T-helper 2 cell treated with Interferon-gamma antibody and Interleukin-4, amounts not matched to agents 100 ng/mL and 5 ng/mL, for 36 hours (primary cell): ENCODE measurements at regions not wholly inside any gene's neighbourhood (a gene's known extent, or its start where the extent isn't known, plus 50 kb on each side); places are given as distances from the start of the nearest gene placed in this dataset.
"Not testable (repeated sequence)": the region's sequence is repeated elsewhere in the genome, so short reads cannot be mapped to it uniquely, and the experiment has no call there.

Experiments
- intact Hi-C: fragments of 100-400 bp; cut with micrococcal nuclease; formaldehyde crosslinking; loops from one replicate; pipeline ENCODE4 v1.15.1; 2023

GRCh38 chr14:71556730-71557129 lies 375.5 kb upstream of the RGS6 start:
- intact Hi-C loops = loop anchor here (10.0 kb wide), 1 partner anchor 82 kb away; no protein-coding TSS in a partner anchor

DNA sequence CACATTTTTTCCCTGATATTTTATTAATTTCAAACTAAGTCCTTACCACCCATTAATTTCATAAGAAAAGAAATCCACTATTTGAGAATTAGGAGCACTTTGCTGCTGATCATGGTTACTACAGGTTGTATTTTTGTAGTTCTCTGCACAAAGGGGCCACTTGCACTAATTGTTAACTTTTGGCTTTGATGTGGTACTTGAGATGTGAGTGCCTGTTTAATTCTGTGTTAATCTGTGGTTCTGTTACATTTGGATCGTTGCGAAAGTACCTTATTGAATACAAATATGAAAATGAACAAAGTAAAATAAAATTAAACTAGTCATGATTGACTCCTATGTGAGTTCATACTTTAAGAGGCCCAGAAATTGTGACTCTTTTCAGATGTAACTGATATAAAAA lies 374.9 kb upstream of the RGS6 start:
- intact Hi-C loops = loop anchor here (10.0 kb wide), 1 partner anchor 83 kb away; no protein-coding TSS in a partner anchor

DNA sequence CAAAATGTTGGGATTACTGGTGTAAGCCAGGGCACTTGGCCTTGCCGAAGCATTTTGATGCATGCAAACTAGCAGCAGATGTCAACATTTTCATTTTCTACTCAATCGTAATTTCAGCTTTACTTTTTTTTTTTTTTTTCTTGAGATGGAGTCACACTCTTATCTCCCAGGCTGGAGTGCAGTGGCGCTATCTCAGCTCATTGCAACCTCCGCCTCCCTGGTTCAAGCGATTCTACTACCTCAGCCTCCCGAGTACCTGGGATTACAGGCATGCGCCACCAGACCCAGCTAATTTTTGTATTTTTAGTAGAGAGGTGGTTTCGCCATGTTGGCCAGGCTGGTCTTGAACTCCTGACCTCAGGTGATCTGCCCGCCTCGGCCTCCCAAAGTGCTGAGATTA lies 373.3 kb upstream of the RGS6 start:
- intact Hi-C loops = loop anchor here (2.0 to 10.0 kb wide), 2 partner anchors 84 to 192 kb away; no protein-coding TSS in a partner anchor

- intact Hi-C loops = no loop called here
Measured at GRCh38 chr14:71560751-71561150, 371.5 kb upstream of the RGS6 start.

DNA sequence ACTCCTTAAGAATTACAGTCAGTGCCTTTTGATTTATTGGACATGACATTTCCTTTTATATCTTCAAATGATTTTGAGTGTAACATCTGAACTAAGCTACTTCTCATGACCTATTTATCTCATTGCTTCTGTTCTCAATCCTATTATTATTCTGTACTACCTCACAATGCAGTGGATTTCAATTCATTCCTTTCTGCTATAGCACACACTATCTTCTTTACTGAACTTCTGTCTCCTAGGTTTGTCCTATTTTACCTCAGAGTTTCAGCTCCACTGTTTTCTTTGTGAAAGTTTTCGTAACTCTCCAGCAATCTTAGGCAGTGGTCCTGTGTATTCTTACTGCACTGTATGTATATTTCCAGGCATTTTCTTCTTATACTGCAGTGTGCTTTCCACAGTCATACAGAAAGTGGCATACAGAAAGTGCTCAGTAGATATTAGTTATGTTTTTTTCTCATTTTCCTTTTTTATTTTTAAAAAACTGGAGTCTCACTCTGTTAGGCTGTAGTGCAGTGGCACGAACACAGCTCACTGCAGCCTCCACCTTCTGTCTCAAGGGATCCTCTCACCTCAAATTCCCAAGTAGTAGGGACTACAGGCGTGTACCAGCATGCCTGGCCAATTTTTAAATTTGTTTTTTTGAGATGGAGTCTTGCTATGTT lies 368.6 kb upstream of the RGS6 start:
- intact Hi-C loops = no loop called here

GRCh38 chr14:71566276-71566675 lies 366.0 kb upstream of the RGS6 start:
- intact Hi-C loops = no loop called here

GRCh38 chr14:71567499-71568133 lies 364.6 kb upstream of the RGS6 start:
- intact Hi-C loops = not testable (repeated sequence)

GRCh38 chr14:71574976-71575375 lies 357.3 kb upstream of the RGS6 start:
- intact Hi-C loops = no loop called here

DNA sequence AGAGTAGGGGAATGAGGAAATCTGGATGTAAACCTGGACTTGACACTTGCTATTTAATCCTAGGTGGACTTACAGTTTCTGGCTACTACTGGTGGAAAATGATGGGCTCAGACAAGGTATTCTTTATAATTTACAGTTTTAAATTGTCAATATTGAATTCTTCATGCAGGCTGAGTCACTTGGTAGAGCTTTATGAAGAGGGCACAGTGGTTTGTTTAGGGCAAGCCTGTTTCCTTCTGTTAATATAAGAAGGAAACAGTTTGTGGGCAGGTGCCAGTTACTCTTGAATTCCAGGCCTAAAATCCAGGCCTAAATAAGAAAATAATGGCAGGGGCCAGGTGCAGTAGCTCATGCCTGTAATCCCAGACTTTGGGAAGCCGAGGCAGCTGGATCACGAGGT lies 355.8 kb upstream of the RGS6 start:
- intact Hi-C loops = no loop called here

GRCh38 chr14:71579331-71579730 lies 352.9 kb upstream of the RGS6 start:
- intact Hi-C loops = no loop called here

DNA sequence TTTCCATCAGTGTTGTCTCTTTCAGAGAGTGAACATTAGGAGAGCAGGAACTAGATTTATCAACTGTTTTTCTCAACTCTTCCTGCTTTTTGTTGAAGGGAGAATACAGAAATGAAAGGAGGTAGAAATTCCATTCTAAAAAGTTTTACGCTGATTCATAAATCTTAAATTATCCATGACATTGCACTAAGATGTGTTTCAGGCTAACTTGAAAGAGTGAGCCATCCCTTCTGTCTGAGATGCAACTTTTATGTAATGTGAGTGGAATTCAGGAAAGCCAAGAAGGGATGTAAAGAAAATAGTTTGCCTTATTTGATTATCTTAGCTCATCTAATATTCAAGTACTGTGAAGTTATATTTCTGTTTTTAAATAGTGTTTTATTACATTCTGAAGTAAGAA lies 349.5 kb upstream of the RGS6 start:
- intact Hi-C loops = no loop called here

DNA sequence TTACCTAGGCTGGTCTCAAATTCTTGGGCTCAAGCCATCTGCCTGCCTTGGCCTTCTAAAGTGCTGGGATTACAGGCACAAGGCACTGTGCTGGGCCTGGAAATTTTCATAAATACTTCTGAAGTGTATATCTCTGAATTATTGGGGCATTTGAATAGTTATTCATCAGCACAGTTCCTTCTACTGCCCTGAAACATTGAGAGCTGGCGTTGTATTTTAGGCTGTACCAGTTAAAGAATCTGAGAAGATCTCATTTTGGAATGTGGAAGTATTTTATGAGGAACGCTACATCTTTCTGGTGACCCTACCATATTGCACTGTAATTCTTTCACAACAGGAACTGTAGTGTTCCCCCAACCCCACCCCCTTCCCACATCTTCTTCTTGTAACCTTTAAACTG lies 349.0 kb upstream of the RGS6 start:
- intact Hi-C loops = no loop called here

DNA sequence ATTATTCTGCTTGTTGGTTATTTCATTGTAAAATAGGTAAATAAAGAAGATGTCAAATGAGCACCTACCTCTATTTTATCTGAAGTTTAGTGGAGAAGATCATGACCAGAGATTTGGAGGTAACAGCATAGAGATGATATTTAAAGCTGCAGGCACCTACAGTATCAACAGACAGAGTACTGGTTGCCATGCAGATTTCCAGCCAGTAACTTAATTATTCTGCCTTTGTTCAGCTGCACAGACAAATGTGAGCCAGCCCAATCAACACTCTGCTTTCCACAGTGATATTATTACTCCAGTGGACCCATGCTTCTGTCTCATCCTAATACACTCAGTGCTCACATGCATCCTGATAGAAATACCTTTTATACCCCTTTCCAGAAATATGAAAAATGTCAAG lies 348.5 kb upstream of the RGS6 start:
- intact Hi-C loops = no loop called here

DNA sequence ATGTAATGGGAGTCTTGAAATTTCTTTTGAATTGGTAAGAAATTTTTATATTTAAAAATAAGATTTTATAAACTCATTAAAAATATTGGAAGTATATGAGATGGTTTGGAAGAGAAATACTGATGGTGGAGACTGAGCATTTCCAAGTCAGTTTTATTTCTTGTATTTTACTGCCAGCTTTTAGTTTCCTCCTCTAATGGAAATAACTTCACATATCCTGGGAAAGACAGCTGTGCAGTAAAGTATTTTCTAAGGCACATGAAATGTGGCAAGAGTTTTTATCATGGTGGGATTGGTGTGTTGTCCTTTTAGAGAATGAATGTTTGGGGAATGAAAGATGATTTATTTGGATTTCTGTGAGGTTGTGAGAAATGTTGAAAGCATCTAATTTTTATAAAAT lies 346.9 kb upstream of the RGS6 start:
- intact Hi-C loops = no loop called here

GRCh38 chr14:71586131-71586897 lies 345.9 kb upstream of the RGS6 start:
- intact Hi-C loops = no loop called here

- intact Hi-C loops = no loop called here
Measured at GRCh38 chr14:71588028-71588427, 344.2 kb upstream of the RGS6 start.

GRCh38 chr14:71588576-71589215 lies 343.5 kb upstream of the RGS6 start:
- intact Hi-C loops = no loop called here

- intact Hi-C loops = loop anchor here (5.0 kb wide), 1 partner anchor 447 kb away; no protein-coding TSS in a partner anchor
Measured at GRCh38 chr14:71589609-71590008, 342.6 kb upstream of the RGS6 start.

- intact Hi-C loops = loop anchor here (5.0 kb wide), 1 partner anchor 448 kb away; no protein-coding TSS in a partner anchor
Measured at GRCh38 chr14:71590131-71590530, 342.1 kb upstream of the RGS6 start.

DNA sequence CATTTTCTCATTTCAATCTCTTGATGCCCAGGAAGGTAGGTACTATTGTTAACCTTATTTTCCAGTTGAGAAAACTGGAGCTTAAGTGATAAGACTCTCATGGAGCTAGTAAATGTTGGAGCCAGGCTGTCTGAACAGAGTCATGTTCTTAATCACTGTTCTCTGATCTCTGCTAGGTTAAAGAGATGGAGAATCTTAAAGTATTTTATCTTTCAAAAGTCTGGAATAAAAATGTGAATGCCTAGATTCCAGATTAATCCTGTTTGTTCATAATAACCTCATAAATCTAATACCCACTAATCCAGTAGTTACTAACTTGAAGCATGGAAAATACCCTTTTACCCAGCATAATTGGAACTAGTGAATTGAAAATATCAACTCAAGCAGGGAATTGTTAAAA lies 341.0 kb upstream of the RGS6 start:
- intact Hi-C loops = loop anchor here (5.0 kb wide), 1 partner anchor 449 kb away; no protein-coding TSS in a partner anchor

GRCh38 chr14:71591929-71592328 lies 340.3 kb upstream of the RGS6 start:
- intact Hi-C loops = loop anchor here (5.0 kb wide), 1 partner anchor 450 kb away; no protein-coding TSS in a partner anchor
